GM06990 (cell line): ENCODE measurements at regions not wholly inside any gene's neighbourhood (a gene's known extent, or its start where the extent isn't known, plus 50 kb on each side); places are given as distances from the start of the nearest gene placed in this dataset.

Experiments used
- DNase-seq: peaks from one replicate; pipeline ENCODE4 v3.0.0-alpha.2; 2011; ENCODE audit not compliant: insufficient read length; ENCODE audit errors: extremely low read depth
- H3K27me3 ChIP-seq: replicated peaks from 2 replicates; pipeline ENCODE4 v1.6.0; 2011; ENCODE audit warnings: low read length; ENCODE audit not compliant: control insufficient read depth, insufficient read depth
- H3K36me3 ChIP-seq: 2 replicates; pipeline ENCODE4 v1.5.1; 2011; ENCODE audit warnings: low read length; ENCODE audit not compliant: control insufficient read depth, insufficient read depth
- H3K4me3 ChIP-seq: replicated peaks from 2 replicates; pipeline ENCODE4 v1.5.1; 2011; ENCODE audit warnings: low read depth, mild to moderate bottlenecking, control low read depth, low read length
- CTCF ChIP-seq: IDR thresholded peaks from 2 replicates; pipeline ENCODE4 v1.5.1; 2011; ENCODE audit warnings: low read length, control low read depth, mild to moderate bottlenecking, inconsistent platforms; ENCODE audit not compliant: insufficient read depth, poor library complexity, severe bottlenecking

DNA sequence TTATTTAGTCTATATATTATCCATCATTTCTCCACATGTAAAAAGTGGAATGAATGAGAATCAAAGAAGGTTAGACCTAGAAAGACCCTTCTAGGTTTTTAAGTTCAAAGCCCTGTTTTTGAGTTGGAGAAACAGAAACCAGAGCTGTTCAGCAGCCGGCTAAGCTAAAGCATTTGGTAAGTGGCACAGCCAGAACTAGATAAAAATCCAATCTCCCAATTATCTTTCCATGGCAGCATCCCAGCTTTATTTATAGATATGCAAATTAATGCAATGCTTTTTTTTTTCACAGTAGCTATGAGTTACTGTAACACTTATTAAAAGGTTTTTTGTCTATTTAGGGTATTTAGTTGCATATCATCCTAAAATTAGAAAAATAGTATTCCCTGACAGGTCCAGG is 85.1 kb downstream of the NIBAN1 start:
- no peak for DNase-seq

GRCh38 chr1:184888505-184888904 is 85.8 kb downstream of the NIBAN1 start:
- no peak for TF ChIP-seq CTCF

More for the DNA sequence above, 85.1 kb downstream of the NIBAN1 start:
- Histone ChIP-seq H3K27me3 (no peaks in the 10 kb centered on the region), H3K4me3 (no peak overlapping the region), H3K36me3 (peaks cover 3% of the 10 kb centered on the region)
- TF ChIP-seq CTCF: no peak

GRCh38 chr1:184882957-184883815 is 91.1 kb downstream of the NIBAN1 start:
- no peaks in the 10 kb centered on the region for H3K27me3 ChIP-seq

More at GRCh38 chr1:184888505-184888904, 85.8 kb downstream of the NIBAN1 start:
- DNase-seq: no peak
- Histone ChIP-seq H3K4me3 (no peak overlapping the region), H3K27me3 (no peaks in the 10 kb centered on the region), H3K36me3 (peaks cover 3% of the 10 kb centered on the region)

DNA sequence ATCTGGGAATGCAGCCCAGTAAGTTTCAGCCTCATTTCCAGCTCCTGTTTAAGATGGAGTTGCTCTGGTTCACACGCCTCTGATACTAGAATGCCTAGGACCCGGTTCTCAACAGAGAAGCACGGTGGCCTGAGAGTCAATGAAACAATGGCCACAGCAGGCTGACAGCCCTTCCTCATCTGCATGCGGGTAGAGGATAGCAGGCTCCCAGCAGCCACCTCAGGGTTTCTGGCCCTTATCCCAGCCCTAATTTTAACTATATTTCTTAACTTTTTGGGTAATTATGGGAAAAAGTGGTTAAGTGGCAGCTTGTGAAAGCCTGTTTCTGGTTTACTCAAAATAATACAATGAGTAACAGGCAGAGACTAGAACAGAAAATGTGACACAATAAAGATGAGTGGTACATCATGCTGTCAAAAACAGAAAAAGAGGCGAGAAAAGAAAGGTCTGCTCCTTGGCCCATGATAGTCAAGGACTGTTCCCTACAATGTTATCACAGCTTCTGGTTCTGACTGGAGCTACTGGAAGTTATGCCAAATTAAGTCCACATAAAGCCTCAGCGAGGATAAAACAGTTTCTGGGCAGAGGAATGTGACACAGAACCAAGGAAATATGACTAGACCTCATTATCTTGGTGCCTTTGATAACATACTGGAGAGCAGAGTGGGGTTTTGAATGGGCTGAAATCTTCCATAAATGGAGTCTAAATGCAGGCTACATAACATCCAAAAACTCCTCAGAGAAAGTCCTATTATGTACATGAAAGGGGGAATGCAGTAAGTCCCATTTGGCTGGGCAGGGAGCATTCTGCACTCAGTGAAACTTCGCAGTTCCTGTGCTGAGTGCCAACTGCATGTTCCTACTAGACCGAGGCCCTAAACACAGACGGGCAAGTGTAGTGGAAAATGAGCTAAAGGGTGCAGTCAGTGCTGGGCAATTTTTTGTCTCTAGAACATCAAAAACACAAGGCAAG is 92.1 kb downstream of the NIBAN1 start:
- no peak for DNase-seq

More at GRCh38 chr1:184882957-184883815, 91.1 kb downstream of the NIBAN1 start:
- Histone ChIP-seq H3K4me3 (no peak overlapping the region), H3K36me3 (peaks cover 3% of the 10 kb centered on the region)
- no peak for DNase-seq
- TF ChIP-seq CTCF: no peak

More for the DNA sequence above, 92.1 kb downstream of the NIBAN1 start:
- Histone ChIP-seq H3K4me3 (no peak overlapping the region), H3K27me3 (no peaks in the 10 kb centered on the region), H3K36me3 (peaks cover 3% of the 10 kb centered on the region)
- no peak for TF ChIP-seq CTCF
